Endothelial cell (in vitro differentiated cells): ENCODE measurements at regions not wholly inside any gene's neighbourhood (a gene's known extent, or its start where the extent isn't known, plus 50 kb on each side); places are given as distances from the start of the nearest gene placed in this dataset.
"Not testable (repeated sequence)": the region's sequence is repeated elsewhere in the genome, so short reads cannot be mapped to it uniquely, and the experiment has no call there.

Experiments
- DNase-seq: peaks from one replicate; pipeline ENCODE4 v3.0.0; 2021; ENCODE audit warnings: low spot score
- H3K27ac Mint-ChIP-seq: one replicate; pipeline ENCODE4 v1.8.0; 2021; ENCODE audit warnings: mixed read lengths, inconsistent platforms; ENCODE audit not compliant: unreplicated experiment
- H3K27me3 Mint-ChIP-seq: one replicate; pipeline ENCODE4 v1.8.0; 2021; ENCODE audit warnings: mild to moderate bottlenecking, moderate library complexity, mixed read lengths, inconsistent platforms; ENCODE audit not compliant: unreplicated experiment
- H3K36me3 Mint-ChIP-seq: one replicate; pipeline ENCODE4 v1.8.0; 2021; ENCODE audit warnings: mild to moderate bottlenecking, low read depth, mixed read lengths, inconsistent platforms; ENCODE audit not compliant: unreplicated experiment
- H3K4me1 Mint-ChIP-seq: one replicate; pipeline ENCODE4 v1.8.0; 2021; ENCODE audit warnings: mild to moderate bottlenecking, mixed read lengths, inconsistent platforms; ENCODE audit not compliant: unreplicated experiment
- H3K4me3 Mint-ChIP-seq: one replicate; pipeline ENCODE4 v1.8.0; 2021; ENCODE audit warnings: mild to moderate bottlenecking, mixed read lengths, inconsistent platforms; ENCODE audit not compliant: unreplicated experiment
- H3K9me3 Mint-ChIP-seq: one replicate; pipeline ENCODE4 v1.8.0; 2021; ENCODE audit warnings: mixed read lengths, inconsistent platforms; ENCODE audit not compliant: unreplicated experiment
- CTCF ChIP-seq: fragments of 200-600 bp; sonication (generic); IDR thresholded peaks from one replicate; pipeline ENCODE4 v1.5.0; 2021; ENCODE audit warnings: antibody characterized with exemption; ENCODE audit not compliant: unreplicated experiment

- H3K4me1 Mint-ChIP-seq = peaks cover 20% of the 10 kb centered on the region
- no peaks in the 10 kb centered on the region for H3K9me3 Mint-ChIP-seq
- no peak for TF ChIP-seq CTCF
- H3K4me3 Mint-ChIP-seq = no peak overlapping the region
- no peak overlapping the region for H3K27ac Mint-ChIP-seq
- no peaks in the 10 kb centered on the region for H3K36me3 Mint-ChIP-seq
- H3K27me3 Mint-ChIP-seq = peaks cover 3% of the 10 kb centered on the region
- no peak for DNase-seq
Observed at GRCh38 chr1:101366513-101367215, 129.8 kb downstream of the S1PR1 start.

GRCh38 chr1:101367630-101368029 is 130.8 kb downstream of the S1PR1 start:
- no peak overlapping the region for H3K27ac Mint-ChIP-seq

DNA sequence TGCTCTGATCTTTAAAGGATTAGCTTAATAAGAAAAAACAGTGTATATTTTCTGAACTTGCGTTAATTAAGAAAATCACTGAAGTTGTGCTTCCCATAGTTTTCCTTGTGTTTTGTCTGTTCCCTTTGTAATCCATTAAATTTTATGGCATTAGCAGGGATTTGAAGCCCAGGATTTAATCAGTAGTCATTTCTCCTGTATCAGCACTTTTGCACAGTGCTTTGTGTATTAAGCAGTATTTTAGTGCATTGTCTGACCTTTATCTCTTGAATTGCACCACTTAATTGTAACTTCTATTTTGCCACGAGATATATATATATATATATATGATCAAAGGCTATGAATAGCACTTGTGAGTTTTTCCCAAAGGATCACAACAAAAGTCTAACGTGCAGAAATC is 133.7 kb downstream of the S1PR1 start:
- H3K4me3 Mint-ChIP-seq = no peak overlapping the region
- no peaks in the 10 kb centered on the region for H3K9me3 Mint-ChIP-seq
- TF ChIP-seq CTCF = no peak
- no peaks in the 10 kb centered on the region for H3K36me3 Mint-ChIP-seq
- no peak overlapping the region for H3K27ac Mint-ChIP-seq
- no peak for DNase-seq
- H3K27me3 Mint-ChIP-seq = no peaks in the 10 kb centered on the region
- H3K4me1 Mint-ChIP-seq = peaks cover 2% of the 10 kb centered on the region

More at GRCh38 chr1:101367630-101368029, 130.8 kb downstream of the S1PR1 start:
- no peak for TF ChIP-seq CTCF
- Mint-ChIP-seq H3K36me3 (no peaks in the 10 kb centered on the region), H3K27me3 (peaks cover 3% of the 10 kb centered on the region), H3K4me3 (no peak overlapping the region), H3K9me3 (no peaks in the 10 kb centered on the region), H3K4me1 (peaks cover 20% of the 10 kb centered on the region)
- DNase-seq = no peak

DNA sequence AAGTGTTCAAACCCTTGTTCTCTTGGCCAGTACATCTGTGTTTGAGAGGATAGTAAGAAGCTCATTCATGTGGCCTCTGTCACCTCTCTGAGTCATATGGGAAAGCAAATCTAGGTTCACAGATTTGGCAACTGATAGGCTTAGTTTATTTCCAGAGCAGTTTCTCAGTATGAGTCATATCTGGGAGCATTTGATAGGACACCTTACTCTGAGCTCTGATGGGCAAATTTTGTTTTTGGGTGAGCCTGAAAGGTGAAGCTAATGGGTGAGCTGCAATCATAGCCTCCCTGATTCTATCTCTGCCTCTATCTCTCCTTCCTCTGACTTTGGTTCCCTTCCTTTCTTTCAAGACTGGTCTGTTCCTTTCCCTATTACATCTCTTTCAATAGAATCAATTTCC is 134.4 kb downstream of the S1PR1 start:
- no peak for DNase-seq
- no peak for TF ChIP-seq CTCF
- Mint-ChIP-seq H3K9me3 (no peaks in the 10 kb centered on the region), H3K4me3 (no peak overlapping the region), H3K27ac (no peak overlapping the region), H3K36me3 (no peaks in the 10 kb centered on the region), H3K4me1 (peaks cover 4% of the 10 kb centered on the region), H3K27me3 (no peaks in the 10 kb centered on the region)

DNA sequence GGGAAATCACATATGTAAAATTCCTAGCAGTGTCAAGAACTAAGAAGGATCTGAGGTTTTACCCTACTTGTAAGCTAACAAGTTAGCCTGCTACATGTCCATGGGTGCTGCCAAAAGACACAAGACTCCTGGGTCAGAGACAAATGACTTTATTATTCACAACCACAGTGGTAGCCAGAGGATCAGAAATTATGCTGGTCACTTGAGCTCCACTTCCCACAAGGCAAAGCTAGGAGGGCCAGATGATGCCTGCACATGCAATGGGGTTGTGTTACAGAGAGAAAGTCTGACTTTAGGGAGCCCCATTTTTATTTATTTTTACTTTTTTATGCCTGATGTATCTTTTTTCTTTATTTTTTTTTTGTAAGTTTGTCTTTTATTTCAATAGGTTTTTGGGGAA is 136.8 kb downstream of the S1PR1 start:
- no peak overlapping the region for H3K27ac Mint-ChIP-seq
- H3K9me3 Mint-ChIP-seq = no peaks in the 10 kb centered on the region
- peaks cover 4% of the 10 kb centered on the region for H3K4me1 Mint-ChIP-seq
- no peak for DNase-seq
- H3K27me3 Mint-ChIP-seq = no peaks in the 10 kb centered on the region
- no peaks in the 10 kb centered on the region for H3K36me3 Mint-ChIP-seq
- H3K4me3 Mint-ChIP-seq = no peak overlapping the region
- no peak for TF ChIP-seq CTCF

DNA sequence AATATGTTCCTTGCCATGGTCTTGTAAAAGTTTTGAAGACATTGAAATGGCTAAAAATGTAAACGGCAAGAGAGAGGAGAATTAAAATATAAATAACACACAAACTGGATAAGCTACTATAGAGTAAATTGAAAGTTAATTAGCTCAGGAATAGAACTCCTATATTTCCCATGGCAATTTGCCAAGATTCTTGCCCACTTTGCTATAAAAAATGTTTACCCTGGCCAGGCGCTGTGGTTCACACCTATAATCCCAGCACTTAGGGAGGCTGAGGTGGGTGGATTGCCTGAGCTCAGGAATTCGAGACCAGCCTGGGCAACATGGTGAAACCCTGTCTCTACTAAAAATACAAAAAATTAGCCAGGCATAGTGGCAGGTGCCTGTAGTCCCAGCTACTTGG is 138.6 kb downstream of the S1PR1 start:
- not testable (repeated sequence) for H3K9me3 Mint-ChIP-seq, H3K4me1 Mint-ChIP-seq, H3K36me3 Mint-ChIP-seq, H3K4me3 Mint-ChIP-seq, DNase-seq, H3K27ac Mint-ChIP-seq, H3K27me3 Mint-ChIP-seq
